ENCODE measurements at regions not wholly inside any gene's neighbourhood (a gene's known extent, or its start where the extent isn't known, plus 50 kb on each side); places are given as distances from the start of the nearest gene placed in this dataset.
"Not testable (repeated sequence)": the region's sequence is repeated elsewhere in the genome, so short reads cannot be mapped to it uniquely, and the experiment has no call there.

DNA sequence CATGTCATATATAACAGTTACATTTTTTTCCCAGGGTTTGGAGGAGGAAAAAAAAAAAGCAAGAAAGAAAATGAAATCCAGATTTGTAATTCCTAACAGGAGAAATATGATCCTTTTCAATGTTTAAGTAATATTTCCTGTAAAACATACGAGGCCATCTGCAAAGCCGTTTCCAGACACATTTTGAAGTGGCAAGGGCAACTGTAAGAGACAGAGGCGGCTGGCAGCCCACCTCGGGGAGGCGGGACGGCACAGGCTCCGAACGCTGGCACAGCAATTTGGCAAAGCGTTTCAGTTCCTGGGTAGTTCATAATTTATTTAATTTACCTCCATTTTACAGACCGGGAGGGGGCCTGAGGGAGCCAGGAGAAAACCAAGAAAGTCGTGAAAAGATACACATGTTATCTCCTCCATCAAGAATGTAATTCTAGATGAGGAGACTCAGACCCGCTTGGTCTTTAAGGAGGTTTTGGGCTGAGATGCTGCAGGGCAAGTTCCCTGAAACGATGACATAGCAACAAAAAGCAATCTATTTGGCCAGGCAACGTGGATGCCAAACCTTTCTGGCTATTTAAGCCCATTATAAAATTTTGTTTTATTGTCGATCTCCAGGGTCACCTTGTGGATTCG, 448.5 kb upstream of the MKI67 start:
- no peaks in the 10 kb centered on the region for H3K4me1 ChIP-seq (ENCODE audit: control insufficient read depth in 2 of 2, insufficient read depth in 2 of 2, low read length in 1 of 2)
- WGBS, 2 donors = 60 to 62% methylated on average over 16 of the region's 16 CpGs

DNA sequence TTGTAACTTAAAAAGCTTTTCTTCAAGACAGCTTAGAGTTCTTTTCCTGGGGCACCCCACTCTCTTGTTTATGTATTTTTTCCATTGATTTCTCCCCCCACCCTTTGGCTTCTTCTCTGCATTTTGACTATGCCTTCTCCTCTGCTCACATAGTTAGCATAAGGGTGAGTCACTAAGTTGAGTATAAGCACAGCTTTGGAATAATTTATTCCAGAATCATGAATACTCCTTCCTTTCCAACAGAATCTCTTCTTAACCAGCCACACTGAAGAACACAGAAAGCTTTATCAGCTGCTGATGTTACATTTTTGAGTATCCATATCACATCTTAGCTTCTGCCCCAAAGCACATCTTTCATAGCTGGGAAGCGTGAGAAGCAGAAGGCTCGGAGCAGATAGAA, 449.5 kb upstream of the MKI67 start:
- no peak overlapping the region for H3K4me3 ChIP-seq (ENCODE audit: low read depth in 1 of 2, low read length in 2 of 2)
- H3K36me3 ChIP-seq (ENCODE audit: control insufficient read depth in 2 of 2, insufficient read depth in 2 of 2, low read length in 1 of 2) = no peaks in the 10 kb centered on the region
- peaks cover 2 to 9% of the 10 kb centered on the region in 2 donors for H3K9me3 ChIP-seq (ENCODE audit: control insufficient read depth in 2 of 2, insufficient read depth in 1 of 2, low read depth in 1 of 2, low read length in 1 of 2)
- WGBS, 2 donors = 91 to 92% methylated on average over 2 of the region's 2 CpGs
- no peaks in the 10 kb centered on the region for H3K4me1 ChIP-seq (ENCODE audit: control insufficient read depth in 2 of 2, insufficient read depth in 2 of 2, low read length in 1 of 2)
- no peak overlapping the region for H3K27ac ChIP-seq (ENCODE audit: low read depth in 2 of 2, low read length in 1 of 2)
- H3K27me3 ChIP-seq (ENCODE audit: control insufficient read depth in 1 of 2, insufficient read depth in 2 of 2, low read length in 2 of 2) = no peaks in the 10 kb centered on the region

More for the DNA sequence above, 448.5 kb upstream of the MKI67 start:
- Histone ChIP-seq H3K4me3 (ENCODE audit: low read depth in 1 of 2, low read length in 2 of 2) (no peak overlapping the region), H3K27me3 (ENCODE audit: control insufficient read depth in 1 of 2, insufficient read depth in 2 of 2, low read length in 2 of 2) (no peaks in the 10 kb centered on the region), H3K27ac (ENCODE audit: low read depth in 2 of 2, low read length in 1 of 2) (no peak overlapping the region), H3K36me3 (ENCODE audit: control insufficient read depth in 2 of 2, insufficient read depth in 2 of 2, low read length in 1 of 2) (no peaks in the 10 kb centered on the region), H3K9me3 (ENCODE audit: control insufficient read depth in 2 of 2, insufficient read depth in 1 of 2, low read depth in 1 of 2, low read length in 1 of 2) (peaks cover 2 to 9% of the 10 kb centered on the region in 2 donors)

DNA sequence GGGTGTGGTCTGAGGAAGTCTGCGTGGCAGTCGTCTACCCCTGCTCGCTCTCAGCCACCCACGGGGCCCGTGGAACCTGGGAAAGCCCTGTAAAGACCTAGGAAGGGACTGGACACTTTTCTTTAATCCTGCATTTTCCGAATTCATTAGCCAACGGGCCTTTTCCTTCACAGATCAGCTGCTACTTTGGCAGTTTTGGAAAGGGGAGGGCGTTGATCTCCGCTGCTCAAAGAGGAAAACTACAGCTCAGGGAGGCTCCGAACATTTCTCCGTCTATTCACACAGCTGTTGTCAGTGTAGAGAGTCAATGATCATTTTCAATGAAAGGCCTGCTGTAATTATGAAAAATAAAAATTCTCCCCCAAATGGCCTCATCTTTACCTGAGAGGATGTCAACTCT, 450.1 kb upstream of the MKI67 start:
- no peak overlapping the region for H3K4me3 ChIP-seq (ENCODE audit: low read depth in 1 of 2, low read length in 2 of 2)
- H3K27ac ChIP-seq (ENCODE audit: low read depth in 2 of 2, low read length in 1 of 2) = no peak overlapping the region
- H3K36me3 ChIP-seq (ENCODE audit: control insufficient read depth in 2 of 2, insufficient read depth in 2 of 2, low read length in 1 of 2) = no peaks in the 10 kb centered on the region
- no peaks in the 10 kb centered on the region for H3K27me3 ChIP-seq (ENCODE audit: control insufficient read depth in 1 of 2, insufficient read depth in 2 of 2, low read length in 2 of 2)
- H3K4me1 ChIP-seq (ENCODE audit: control insufficient read depth in 2 of 2, insufficient read depth in 2 of 2, low read length in 1 of 2) = no peaks in the 10 kb centered on the region
- 86 to 88% methylated on average over 11 of the region's 11 CpGs for WGBS, 2 donors
- H3K9me3 ChIP-seq (ENCODE audit: control insufficient read depth in 2 of 2, insufficient read depth in 1 of 2, low read depth in 1 of 2, low read length in 1 of 2) = peaks cover 2 to 9% of the 10 kb centered on the region in 2 donors

DNA sequence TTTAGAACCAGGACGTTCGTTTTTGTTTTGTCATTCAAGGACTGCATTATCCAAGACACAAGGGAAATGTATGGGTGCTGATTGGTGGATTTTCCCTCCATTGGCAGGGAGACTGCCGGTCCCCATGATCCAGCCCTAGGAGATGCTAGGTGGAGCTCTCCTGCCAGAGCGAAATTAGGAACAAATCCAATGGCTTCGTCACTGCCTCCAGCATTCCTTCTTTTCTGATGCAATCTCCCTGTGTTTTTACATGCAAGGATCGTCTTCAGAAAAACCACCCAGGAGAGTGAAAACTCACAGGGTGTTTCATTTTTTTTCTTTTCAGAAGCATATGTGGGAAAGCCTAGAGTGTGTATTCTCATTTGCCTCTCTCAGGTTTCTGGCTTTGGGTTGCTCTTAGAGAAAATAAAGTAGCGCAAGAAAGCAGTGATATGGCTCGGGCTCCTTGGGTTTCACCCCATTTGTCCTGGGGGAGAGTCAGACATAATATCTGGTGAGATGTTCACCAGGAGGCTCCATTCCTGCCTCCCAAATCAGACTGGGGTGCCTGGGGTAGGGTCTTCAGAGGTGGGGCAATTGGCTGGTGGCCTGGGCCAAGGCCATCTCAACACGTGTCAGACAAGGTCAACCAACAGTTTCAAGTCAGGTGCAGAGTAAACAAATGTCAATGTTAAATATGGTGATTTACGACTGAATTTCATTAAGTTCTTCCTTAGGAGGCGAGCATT, 450.9 kb upstream of the MKI67 start:
- H3K4me3 ChIP-seq (ENCODE audit: low read depth in 1 of 2, low read length in 2 of 2) = no peak overlapping the region

DNA sequence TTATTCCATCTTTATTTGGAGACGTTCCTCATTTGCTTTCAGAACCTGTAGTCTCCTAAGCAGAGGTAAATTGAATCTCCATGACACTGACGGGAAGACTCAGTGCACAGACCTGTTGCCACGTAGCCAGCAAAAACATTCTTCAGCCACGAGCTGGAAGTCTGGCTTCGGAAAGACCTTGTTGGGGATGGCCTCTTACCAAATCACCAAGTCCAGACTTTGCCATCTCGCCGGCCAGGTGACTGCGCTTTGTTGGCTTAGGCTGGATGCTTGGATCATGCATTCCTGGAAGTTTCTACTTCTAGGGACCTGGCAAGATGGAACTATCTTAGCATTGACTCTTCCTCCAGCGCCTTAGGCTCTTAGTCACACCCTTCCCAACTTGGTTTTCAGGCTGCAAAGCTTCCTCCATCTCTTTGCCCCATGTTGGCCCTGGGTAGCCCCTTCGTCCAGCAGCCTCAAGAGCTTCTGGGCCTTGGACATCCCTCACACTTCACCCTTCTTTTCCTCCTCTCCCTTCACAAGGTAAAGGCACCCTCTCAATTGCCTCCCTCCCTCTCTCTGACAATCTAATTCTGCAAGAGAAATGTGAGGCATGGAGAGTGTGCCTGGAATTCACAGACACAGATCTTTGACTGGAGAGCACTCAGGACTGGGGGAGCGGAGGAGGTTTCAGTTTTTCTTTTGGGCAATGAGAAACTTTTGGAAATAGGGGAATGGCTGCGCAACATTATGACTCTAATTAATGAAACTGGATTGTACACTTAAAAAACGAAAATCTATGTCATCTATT, 451.9 kb upstream of the MKI67 start:
- WGBS, 2 donors = 87 to 91% methylated on average over 13 of the region's 13 CpGs

More for the DNA sequence above, 450.9 kb upstream of the MKI67 start:
- H3K27ac ChIP-seq (ENCODE audit: low read depth in 2 of 2, low read length in 1 of 2) = no peak overlapping the region
- no peaks in the 10 kb centered on the region for H3K36me3 ChIP-seq (ENCODE audit: control insufficient read depth in 2 of 2, insufficient read depth in 2 of 2, low read length in 1 of 2)
- WGBS, 2 donors = 77 to 78% methylated on average over 11 of the region's 11 CpGs
- no peaks in the 10 kb centered on the region for H3K4me1 ChIP-seq (ENCODE audit: control insufficient read depth in 2 of 2, insufficient read depth in 2 of 2, low read length in 1 of 2)
- peaks cover 2 to 9% of the 10 kb centered on the region in 2 donors for H3K9me3 ChIP-seq (ENCODE audit: control insufficient read depth in 2 of 2, insufficient read depth in 1 of 2, low read depth in 1 of 2, low read length in 1 of 2)
- no peaks in the 10 kb centered on the region for H3K27me3 ChIP-seq (ENCODE audit: control insufficient read depth in 1 of 2, insufficient read depth in 2 of 2, low read length in 2 of 2)

GRCh38 chr10:128578766-128579165, 452.5 kb upstream of the MKI67 start:
- H3K27ac ChIP-seq (ENCODE audit: low read depth in 2 of 2, low read length in 1 of 2) = no peak overlapping the region
- H3K4me1 ChIP-seq (ENCODE audit: control insufficient read depth in 2 of 2, insufficient read depth in 2 of 2, low read length in 1 of 2) = no peaks in the 10 kb centered on the region
- H3K4me3 ChIP-seq (ENCODE audit: low read depth in 1 of 2, low read length in 2 of 2) = no peak overlapping the region
- 93 to 95% methylated on average over 5 of the region's 5 CpGs for WGBS, 2 donors
- no peaks in the 10 kb centered on the region for H3K27me3 ChIP-seq (ENCODE audit: control insufficient read depth in 1 of 2, insufficient read depth in 2 of 2, low read length in 2 of 2)
- H3K36me3 ChIP-seq (ENCODE audit: control insufficient read depth in 2 of 2, insufficient read depth in 2 of 2, low read length in 1 of 2) = no peaks in the 10 kb centered on the region
- H3K9me3 ChIP-seq (ENCODE audit: control insufficient read depth in 2 of 2, insufficient read depth in 1 of 2, low read depth in 1 of 2, low read length in 1 of 2) = peaks cover 2 to 3% of the 10 kb centered on the region in 2 donors

More for the DNA sequence above, 451.9 kb upstream of the MKI67 start:
- no peaks in the 10 kb centered on the region for H3K36me3 ChIP-seq (ENCODE audit: control insufficient read depth in 2 of 2, insufficient read depth in 2 of 2, low read length in 1 of 2)
- H3K27me3 ChIP-seq (ENCODE audit: control insufficient read depth in 1 of 2, insufficient read depth in 2 of 2, low read length in 2 of 2) = no peaks in the 10 kb centered on the region
- H3K4me3 ChIP-seq (ENCODE audit: low read depth in 1 of 2, low read length in 2 of 2) = no peak overlapping the region
- H3K27ac ChIP-seq (ENCODE audit: low read depth in 2 of 2, low read length in 1 of 2) = no peak overlapping the region
- H3K4me1 ChIP-seq (ENCODE audit: control insufficient read depth in 2 of 2, insufficient read depth in 2 of 2, low read length in 1 of 2) = no peaks in the 10 kb centered on the region
- peaks cover 2 to 6% of the 10 kb centered on the region in 2 donors for H3K9me3 ChIP-seq (ENCODE audit: control insufficient read depth in 2 of 2, insufficient read depth in 1 of 2, low read depth in 1 of 2, low read length in 1 of 2)

- no peaks in the 10 kb centered on the region for H3K36me3 ChIP-seq (ENCODE audit: control insufficient read depth in 2 of 2, insufficient read depth in 2 of 2, low read length in 1 of 2)
- no peaks in the 10 kb centered on the region for H3K4me1 ChIP-seq (ENCODE audit: control insufficient read depth in 2 of 2, insufficient read depth in 2 of 2, low read length in 1 of 2)
- H3K27ac ChIP-seq (ENCODE audit: low read depth in 2 of 2, low read length in 1 of 2) = no peak overlapping the region
- 49 to 53% methylated on average over 8 of the region's 8 CpGs for WGBS, 2 donors
- H3K9me3 ChIP-seq (ENCODE audit: control insufficient read depth in 2 of 2, insufficient read depth in 1 of 2, low read depth in 1 of 2, low read length in 1 of 2) = peaks cover 2 to 3% of the 10 kb centered on the region in 2 donors
- no peak overlapping the region for H3K4me3 ChIP-seq (ENCODE audit: low read depth in 1 of 2, low read length in 2 of 2)
- no peaks in the 10 kb centered on the region for H3K27me3 ChIP-seq (ENCODE audit: control insufficient read depth in 1 of 2, insufficient read depth in 2 of 2, low read length in 2 of 2)
Measured at GRCh38 chr10:128579280-128579865, 453.1 kb upstream of the MKI67 start.

- Histone ChIP-seq H3K4me1 (ENCODE audit: control insufficient read depth in 2 of 2, insufficient read depth in 2 of 2, low read length in 1 of 2) (no peaks in the 10 kb centered on the region), H3K9me3 (ENCODE audit: control insufficient read depth in 2 of 2, insufficient read depth in 1 of 2, low read depth in 1 of 2, low read length in 1 of 2) (peaks cover 2 to 3% of the 10 kb centered on the region in 2 donors), H3K4me3 (ENCODE audit: low read depth in 1 of 2, low read length in 2 of 2) (no peak overlapping the region), H3K27ac (ENCODE audit: low read depth in 2 of 2, low read length in 1 of 2) (no peak overlapping the region), H3K27me3 (ENCODE audit: control insufficient read depth in 1 of 2, insufficient read depth in 2 of 2, low read length in 2 of 2) (no peaks in the 10 kb centered on the region), H3K36me3 (ENCODE audit: control insufficient read depth in 2 of 2, insufficient read depth in 2 of 2, low read length in 1 of 2) (no peaks in the 10 kb centered on the region)
- 73 to 77% methylated on average over 3 of the region's 3 CpGs for WGBS, 2 donors
Measured at GRCh38 chr10:128579901-128580300, 453.7 kb upstream of the MKI67 start.

- not testable (repeated sequence) for H3K4me1 ChIP-seq (ENCODE audit: control insufficient read depth in 2 of 2, insufficient read depth in 2 of 2, low read length in 1 of 2); H3K27ac ChIP-seq (ENCODE audit: low read depth in 2 of 2, low read length in 1 of 2); H3K36me3 ChIP-seq (ENCODE audit: control insufficient read depth in 2 of 2, insufficient read depth in 2 of 2, low read length in 1 of 2); H3K4me3 ChIP-seq (ENCODE audit: low read depth in 1 of 2, low read length in 2 of 2); H3K27me3 ChIP-seq (ENCODE audit: control insufficient read depth in 1 of 2, insufficient read depth in 2 of 2, low read length in 2 of 2); H3K9me3 ChIP-seq (ENCODE audit: control insufficient read depth in 2 of 2, insufficient read depth in 1 of 2, low read depth in 1 of 2, low read length in 1 of 2)
- 86 to 93% methylated on average over 2 of the region's 2 CpGs for WGBS, 2 donors
Measured at GRCh38 chr10:128583125-128583524, 456.9 kb upstream of the MKI67 start.
